ENCODE measurements at regions not wholly inside any gene's neighbourhood (a gene's known extent, or its start where the extent isn't known, plus 50 kb on each side); places are given as distances from the start of the nearest gene placed in this dataset.

DNA sequence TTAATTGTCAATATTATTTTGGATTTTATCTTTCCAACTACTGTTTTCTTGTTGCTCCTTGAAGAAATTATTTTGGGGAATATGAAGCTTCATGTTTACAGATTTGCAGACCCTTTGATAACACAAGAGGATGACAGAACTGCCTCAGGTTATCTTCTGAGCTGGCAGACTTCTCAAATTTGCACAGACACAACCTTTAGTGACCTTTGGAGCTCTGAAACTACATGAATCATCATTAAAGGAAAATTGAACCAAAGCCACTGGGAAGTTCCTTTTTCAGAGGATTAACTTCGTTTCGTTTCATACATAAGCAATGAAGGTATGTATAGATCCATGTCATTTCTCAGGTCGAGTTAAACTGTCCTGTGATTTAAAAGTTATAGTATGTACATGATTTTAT is 85.9 kb downstream of the FBXO5 start:
- no peak overlapping the region for H2BK15ac ChIP-seq (ENCODE audit: low read length)
- H4K20me1 ChIP-seq (replicated peaks in 1 of 2; ENCODE audit: control insufficient read depth in 1 of 2, insufficient read depth in 2 of 2, low read length in 2 of 2), result no peaks in the 10 kb centered on the region
- no peak overlapping the region for H3K4me3 ChIP-seq (ENCODE audit: extremely low read depth in 1 of 4, insufficient read depth in 2 of 4, low read depth in 3 of 4, low read length in 4 of 4)
- no peak overlapping the region for H2BK120ac ChIP-seq (replicated peaks; ENCODE audit: low read depth, low read length)
- no peaks in the 10 kb centered on the region for H3K79me1 ChIP-seq (ENCODE audit: low read depth, low read length)
- no peak overlapping the region for H3K27ac ChIP-seq (ENCODE audit: low read depth, low read length)
- no peak for TF ChIP-seq RFX5 (IDR thresholded peaks at IDR 0.05; ENCODE audit: borderline replicate concordance, low read depth, low read length)
- TF ChIP-seq SP2 (IDR thresholded peaks at IDR 0.05; ENCODE audit: low read length), result no peak
- no peak for TF ChIP-seq CTBP2 (IDR thresholded peaks at IDR 0.05; ENCODE audit: borderline replicate concordance, insufficient read depth, insufficient read length, low read length)
- no peak for TF ChIP-seq NRF1 (IDR thresholded peaks at IDR 0.05; ENCODE audit: low read depth, low read length)
- TF ChIP-seq HDAC6 (IDR thresholded peaks at IDR 0.05; ENCODE audit: low read depth, low read length), result no peak
- TF ChIP-seq RBBP5 (IDR thresholded peaks at IDR 0.05; ENCODE audit: borderline replicate concordance, low read depth, low read length), result no peak
- no peak for TF ChIP-seq BRCA1 (IDR thresholded peaks at IDR 0.05; ENCODE audit: low read depth, low read length)
- no peak for TF ChIP-seq EGR1 (IDR thresholded peaks at IDR 0.05; ENCODE audit: borderline replicate concordance, low read depth, low read length)
- TF ChIP-seq SIN3A (conservative IDR thresholded peaks at IDR 0.05 in 1 of 2, IDR thresholded peaks at IDR 0.05 in 1 of 2; ENCODE audit: low read depth in 1 of 2, low read length in 2 of 2), result no peak
- TF ChIP-seq GTF2F1 (IDR thresholded peaks at IDR 0.05; ENCODE audit: borderline replicate concordance, low read depth, low read length), result no peak
- no peak for TF ChIP-seq RNF2 (IDR thresholded peaks at IDR 0.05; ENCODE audit: borderline replicate concordance, low read depth, low read length, missing control alignments, poor library complexity, severe bottlenecking)
- H3K23me2 ChIP-seq (ENCODE audit: low read depth, low read length), result no peaks in the 10 kb centered on the region; the same call in 1 of the 2 replicates
- no peak overlapping the region for H2AFZ ChIP-seq (ENCODE audit: low read length)
- 82% methylated on average over 3 of the region's 3 CpGs; no CpG with 5 or more reads in 1 of the 2 experiments for WGBS, 2 experiments (ENCODE audit: extremely low coverage in 1 of 2, insufficient coverage in 1 of 2, insufficient read length in 1 of 2, insufficient replicate concordance in 2 of 2, low coverage in 1 of 2, low lambda C conversion rate in 2 of 2, missing lambda C conversion rate in 1 of 2)
- H4K5ac ChIP-seq (ENCODE audit: insufficient read length, low read depth, low read length), result no peak overlapping the region
- no peak overlapping the region for H3K14ac ChIP-seq (ENCODE audit: insufficient read length)
- no peaks in the 10 kb centered on the region; a peak in 1 of 7 replicates for H3K27me3 ChIP-seq (replicated peaks in 1 of 4; ENCODE audit: control insufficient read depth in 3 of 4, extremely low read depth in 1 of 4, insufficient read depth in 3 of 4, low read length in 3 of 4)
- no peak overlapping the region for H3K18ac ChIP-seq (ENCODE audit: extremely low read depth, low read length)
- H3K9ac ChIP-seq (replicated peaks in 1 of 4; ENCODE audit: extremely low read depth in 1 of 4, low read depth in 3 of 4, low read length in 3 of 4), result no peak overlapping the region
- POLR2A ChIA-PET (ENCODE audit: partially characterized antibody), result no interaction called here
- H2BK20ac ChIP-seq (ENCODE audit: low read length), result no peak overlapping the region
- no peak overlapping the region for H2BK5ac ChIP-seq (ENCODE audit: low read depth, low read length)
- no peak overlapping the region for H4K8ac ChIP-seq (ENCODE audit: extremely low read depth, insufficient read depth, low read length)
- H3K4me1 ChIP-seq (replicated peaks in 1 of 4; ENCODE audit: control insufficient read depth in 3 of 4, insufficient read depth in 4 of 4, low read length in 3 of 4), result no peaks in the 10 kb centered on the region
- no peak overlapping the region for H2AK5ac ChIP-seq (ENCODE audit: low read depth, low read length)
- no peak for DNase-seq (ENCODE audit: low read depth in 1 of 2, low spot score in 2 of 2)
- H3K79me2 ChIP-seq (ENCODE audit: control insufficient read depth in 1 of 2, insufficient read depth in 2 of 2, low read length in 2 of 2), result no peaks in the 10 kb centered on the region
- FAIRE-seq, result no peak
- H3K4ac ChIP-seq (replicated peaks; ENCODE audit: insufficient read length, low read depth, low read length), result no peak overlapping the region
- H4K91ac ChIP-seq (replicated peaks; ENCODE audit: insufficient read length, low read length), result no peak overlapping the region
- no peak overlapping the region for H2BK12ac ChIP-seq (ENCODE audit: low read depth, low read length)
- no peak overlapping the region for H3K56ac ChIP-seq (replicated peaks; ENCODE audit: insufficient read length, low read depth, low read length)
- no peak overlapping the region for H3K4me2 ChIP-seq (ENCODE audit: insufficient read depth in 1 of 2, low read depth in 2 of 2, low read length in 2 of 2)
- H3K23ac ChIP-seq (ENCODE audit: insufficient read length), result no peak overlapping the region
- no peaks in the 10 kb centered on the region for H3K36me3 ChIP-seq (ENCODE audit: control insufficient read depth in 2 of 4, insufficient read depth in 4 of 4, low read length in 3 of 4)
- no peaks in the 10 kb centered on the region for H3K9me3 ChIP-seq (ENCODE audit: insufficient read depth in 2 of 2, low read depth in 1 of 2, low read length in 1 of 2)
- CTCF ChIA-PET (ENCODE audit: partially characterized antibody), result interaction anchor here (0.6 to 4.7 kb wide), 12 partner anchors 12 to 327 kb away, joined by 3 to 43 read pairs (median 4); no protein-coding TSS in a partner anchor

Data from H1 (cell line).